ENCODE measurements at regions not wholly inside any gene's neighbourhood (a gene's known extent, or its start where the extent isn't known, plus 50 kb on each side); places are given as distances from the start of the nearest gene placed in this dataset.

DNA sequence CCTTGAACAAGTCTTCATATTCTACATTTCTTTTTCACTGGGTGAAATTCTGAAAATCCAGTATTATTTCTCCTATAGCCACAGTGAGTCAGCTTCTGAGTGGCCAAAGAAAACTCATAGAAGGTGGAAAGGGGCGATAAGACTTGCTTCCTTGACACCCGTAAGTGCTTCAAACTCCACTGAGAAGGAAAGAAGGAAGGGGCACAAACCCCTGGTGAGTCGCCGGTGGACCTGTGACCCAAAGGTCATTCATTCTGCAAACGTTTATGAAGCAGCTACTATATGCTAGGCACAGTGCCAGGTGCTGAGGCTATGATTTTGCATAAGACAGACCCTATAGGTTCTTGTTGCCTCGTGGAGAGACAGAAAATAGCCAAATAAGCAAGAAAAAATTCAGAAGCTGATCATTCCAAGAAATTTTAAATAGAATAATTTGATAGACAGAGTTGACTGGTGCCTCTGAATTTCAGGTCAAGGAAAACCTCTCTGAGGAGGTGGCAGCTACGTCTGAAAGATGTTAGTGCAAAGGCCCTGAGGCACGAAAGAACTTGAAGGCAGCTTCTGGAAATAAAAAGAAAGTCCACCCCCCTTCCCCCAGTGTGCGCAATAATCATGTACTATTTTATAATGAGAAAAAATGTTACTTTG lies 118.2 kb downstream of the CD24 start:
- Histone ChIP-seq H3K4me3 (no peak overlapping the region), H3K9me3 (peaks cover 50% of the 10 kb centered on the region), H3K9ac (no peak overlapping the region), H3K4me1 (no peaks in the 10 kb centered on the region), H3K27ac (no peak overlapping the region), H4K20me1 (no peaks in the 10 kb centered on the region), H3K4me2 (no peak overlapping the region), H3K36me3 (no peaks in the 10 kb centered on the region), H3K27me3 (no peaks in the 10 kb centered on the region)
- no peak for TF ChIP-seq Cebpa-rat (IDR thresholded peaks at IDR 0.05)

DNA sequence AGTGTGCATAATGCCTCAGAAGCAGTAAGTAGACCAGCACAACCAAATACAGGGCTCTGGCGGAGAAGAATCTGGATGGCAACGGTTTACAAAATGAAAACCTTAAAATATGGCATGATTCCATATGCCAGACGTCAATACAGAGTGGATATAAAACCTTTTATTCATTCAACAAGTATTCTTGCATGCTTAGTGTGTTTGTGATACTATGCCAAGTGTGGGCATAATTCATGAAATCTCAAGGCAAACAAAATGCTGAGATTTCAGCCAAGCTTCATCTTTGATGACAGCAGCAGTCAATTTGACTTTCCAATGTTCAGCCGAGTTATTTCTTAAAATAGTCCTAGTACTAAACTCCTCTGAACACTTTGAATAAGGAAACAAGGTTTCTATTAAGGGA lies 119.4 kb downstream of the CD24 start:
- TF ChIP-seq Cebpa-rat (IDR thresholded peaks at IDR 0.05), result no peak
- Histone ChIP-seq H3K9me3 (peaks cover 50% of the 10 kb centered on the region), H3K4me1 (no peaks in the 10 kb centered on the region), H3K4me2 (no peak overlapping the region), H3K4me3 (no peak overlapping the region), H3K36me3 (no peaks in the 10 kb centered on the region), H3K27ac (no peak overlapping the region), H3K27me3 (no peaks in the 10 kb centered on the region), H4K20me1 (no peaks in the 10 kb centered on the region), H3K9ac (no peak overlapping the region)

DNA sequence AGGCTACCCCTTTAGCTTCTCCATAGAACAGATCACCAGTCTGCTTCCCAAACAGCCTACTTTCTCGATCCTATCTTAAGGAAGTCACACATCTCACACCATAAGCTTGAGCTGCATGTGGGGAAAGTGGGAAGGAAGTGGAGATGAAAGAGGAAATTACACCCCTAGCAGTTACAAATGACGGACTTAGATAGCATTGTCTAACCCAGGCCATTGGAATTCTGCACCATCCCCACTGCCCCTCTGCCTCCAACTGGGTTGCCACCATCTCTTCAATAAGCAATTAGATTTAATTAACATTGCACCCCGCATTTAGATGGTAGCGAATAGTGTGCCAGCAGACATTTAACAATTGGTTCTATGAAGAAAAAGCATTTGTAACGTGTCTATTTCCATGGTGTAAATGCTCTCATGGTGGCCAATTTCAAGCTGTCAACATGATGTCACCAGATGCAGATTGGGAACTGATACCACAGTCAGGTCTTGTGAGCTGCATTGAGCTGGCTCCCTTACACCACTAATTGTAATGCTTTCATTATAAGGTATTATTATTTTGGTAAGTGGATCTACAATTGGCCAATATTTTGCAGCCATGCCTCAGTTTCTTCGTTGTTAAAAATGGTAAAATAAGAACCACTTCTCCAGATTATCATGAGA lies 124.7 kb downstream of the CD24 start:
- TF ChIP-seq Cebpa-rat (IDR thresholded peaks at IDR 0.05), result no peak
- no peak overlapping the region for H3K4me2 ChIP-seq

DNA sequence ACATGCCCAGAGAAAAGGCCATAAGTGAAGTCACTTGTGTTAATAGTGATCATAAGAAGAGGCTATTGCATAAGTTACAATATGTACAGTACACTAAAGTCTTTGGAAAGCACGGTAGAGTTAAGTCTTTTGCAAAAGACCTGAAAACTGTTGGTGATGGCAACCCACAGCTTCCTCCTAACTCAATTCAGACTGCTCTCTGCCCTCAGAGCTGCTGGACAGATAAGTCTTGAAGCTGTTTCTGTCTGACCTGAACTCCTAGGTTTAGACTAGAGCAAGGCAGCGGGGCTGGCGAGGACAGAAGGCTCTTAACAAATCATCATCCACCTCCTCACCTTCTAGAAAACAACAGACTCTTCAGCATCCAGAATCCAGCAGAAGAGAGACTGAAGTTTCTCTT lies 125.4 kb downstream of the CD24 start:
- no peak for TF ChIP-seq Cebpa-rat (IDR thresholded peaks at IDR 0.05)
- Histone ChIP-seq H3K27ac (no peak overlapping the region), H3K36me3 (no peaks in the 10 kb centered on the region), H3K27me3 (no peaks in the 10 kb centered on the region), H4K20me1 (no peaks in the 10 kb centered on the region), H3K4me2 (no peak overlapping the region), H3K4me3 (no peak overlapping the region), H3K9ac (no peak overlapping the region), H3K4me1 (peaks cover 12% of the 10 kb centered on the region; the same call in 1 of the 2 replicates), H3K9me3 (peaks cover 34% of the 10 kb centered on the region)

More for the DNA sequence above, 124.7 kb downstream of the CD24 start:
- Histone ChIP-seq H3K36me3 (no peaks in the 10 kb centered on the region), H3K27ac (no peak overlapping the region), H3K9me3 (peaks cover 34% of the 10 kb centered on the region), H3K27me3 (no peaks in the 10 kb centered on the region), H4K20me1 (no peaks in the 10 kb centered on the region), H3K9ac (no peak overlapping the region), H3K4me1 (peaks cover 12% of the 10 kb centered on the region; the same call in 1 of the 2 replicates), H3K4me3 (no peak overlapping the region)

DNA sequence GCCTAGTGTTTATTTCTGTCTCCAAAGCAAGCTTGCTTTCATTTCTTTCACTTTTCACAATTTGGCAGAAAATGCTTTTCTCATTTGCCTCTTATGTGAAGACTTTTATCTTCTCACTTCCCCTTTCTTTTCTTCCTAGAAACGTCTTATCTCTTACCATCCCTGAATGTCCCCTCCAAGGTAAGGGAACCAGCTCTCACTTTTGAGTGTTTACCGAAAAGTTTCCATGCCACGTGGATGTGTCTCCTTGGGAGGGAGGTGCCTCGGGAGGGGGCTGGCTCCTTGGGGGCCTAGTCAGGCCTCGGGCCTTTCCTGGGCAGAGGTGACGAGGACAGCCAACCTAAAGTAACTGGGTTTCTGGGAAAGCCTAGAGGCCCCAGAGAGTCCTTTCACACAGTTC lies 127.4 kb downstream of the CD24 start:
- Histone ChIP-seq H3K4me1 (peaks cover 12% of the 10 kb centered on the region; the same call in 1 of the 2 replicates), H3K9me3 (peaks cover 20% of the 10 kb centered on the region), H3K27me3 (no peaks in the 10 kb centered on the region), H3K4me3 (no peak overlapping the region), H3K36me3 (no peaks in the 10 kb centered on the region), H4K20me1 (no peaks in the 10 kb centered on the region), H3K4me2 (no peak overlapping the region; the same call in 1 of the 2 replicates), H3K9ac (no peak overlapping the region), H3K27ac (no peak overlapping the region)
- TF ChIP-seq Cebpa-rat (IDR thresholded peaks at IDR 0.05), result no peak

DNA sequence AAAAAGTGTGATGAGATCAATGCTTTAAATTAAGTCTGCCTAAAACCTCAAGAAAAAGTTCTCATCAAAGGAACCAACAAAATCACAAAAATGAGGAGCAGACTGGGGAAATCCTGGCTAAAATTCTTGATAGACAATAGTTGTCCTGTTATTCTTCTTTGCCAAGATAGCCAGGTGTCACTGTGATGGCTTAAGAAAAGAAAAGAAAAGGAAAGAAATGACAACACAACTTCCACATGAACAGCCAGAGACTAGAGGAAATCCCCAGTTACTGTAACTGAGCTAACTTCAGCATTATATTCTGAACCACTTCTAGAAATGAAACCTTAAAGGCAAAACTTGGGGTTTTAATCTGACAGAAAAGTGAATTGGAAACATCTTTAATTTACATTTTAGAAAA lies 129.6 kb downstream of the CD24 start:
- no peaks in the 10 kb centered on the region for H3K9me3 ChIP-seq
- H3K4me2 ChIP-seq, result no peak overlapping the region
- H3K36me3 ChIP-seq, result no peaks in the 10 kb centered on the region
- H3K27ac ChIP-seq, result no peak overlapping the region
- H3K27me3 ChIP-seq, result no peaks in the 10 kb centered on the region
- H4K20me1 ChIP-seq, result no peaks in the 10 kb centered on the region
- no peak for TF ChIP-seq Cebpa-rat (IDR thresholded peaks at IDR 0.05)
- H3K4me3 ChIP-seq, result no peak overlapping the region
- H3K9ac ChIP-seq, result no peak overlapping the region
- peaks cover 12% of the 10 kb centered on the region; the same call in 1 of the 2 replicates for H3K4me1 ChIP-seq

DNA sequence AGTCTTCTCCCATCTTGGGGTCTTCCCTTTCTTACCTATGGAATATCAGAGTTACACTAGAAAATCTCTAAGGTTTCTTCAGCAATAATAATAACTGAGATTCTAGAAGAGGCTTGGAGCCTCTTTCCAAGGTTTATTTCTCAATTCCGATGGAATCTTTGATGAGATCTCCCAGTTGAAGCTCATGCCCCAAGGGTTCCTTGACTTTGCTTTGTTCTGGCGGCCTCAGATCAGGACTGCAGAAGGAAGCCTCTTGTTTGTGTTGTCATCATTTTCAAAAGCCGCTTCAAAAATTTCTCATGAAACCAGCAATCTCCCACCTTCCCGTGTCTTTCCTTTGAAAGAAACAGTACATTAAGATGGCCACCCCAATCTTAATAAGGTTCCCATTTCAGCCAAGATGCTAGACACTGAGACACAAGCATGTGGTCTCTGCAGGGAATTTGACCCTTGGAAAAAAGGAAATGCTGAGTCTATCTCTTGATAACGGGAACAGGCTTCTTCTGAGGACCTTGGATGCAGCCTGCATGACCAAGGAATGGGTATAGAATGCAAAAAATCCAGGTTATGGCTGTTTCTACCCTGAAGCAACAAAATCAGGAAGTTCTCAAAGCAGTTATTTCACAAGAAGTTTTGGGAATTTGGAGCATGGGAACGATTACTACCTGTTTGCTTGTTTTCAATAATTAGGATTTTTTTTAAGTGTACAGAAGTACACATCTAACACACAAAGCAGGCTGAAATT lies 141.6 kb downstream of the CD24 start:
- peaks cover 8% of the 10 kb centered on the region; the same call in 1 of the 2 replicates for H3K9me3 ChIP-seq
- no peak overlapping the region for H3K4me3 ChIP-seq
- no peak overlapping the region for H3K9ac ChIP-seq
- no peak overlapping the region for H3K4me2 ChIP-seq
- H4K20me1 ChIP-seq, result no peaks in the 10 kb centered on the region
- no peaks in the 10 kb centered on the region for H3K4me1 ChIP-seq
- no peak overlapping the region for H3K27ac ChIP-seq
- no peaks in the 10 kb centered on the region for H3K36me3 ChIP-seq
- H3K27me3 ChIP-seq, result no peaks in the 10 kb centered on the region
- no peak for TF ChIP-seq Cebpa-rat (IDR thresholded peaks at IDR 0.05)

DNA sequence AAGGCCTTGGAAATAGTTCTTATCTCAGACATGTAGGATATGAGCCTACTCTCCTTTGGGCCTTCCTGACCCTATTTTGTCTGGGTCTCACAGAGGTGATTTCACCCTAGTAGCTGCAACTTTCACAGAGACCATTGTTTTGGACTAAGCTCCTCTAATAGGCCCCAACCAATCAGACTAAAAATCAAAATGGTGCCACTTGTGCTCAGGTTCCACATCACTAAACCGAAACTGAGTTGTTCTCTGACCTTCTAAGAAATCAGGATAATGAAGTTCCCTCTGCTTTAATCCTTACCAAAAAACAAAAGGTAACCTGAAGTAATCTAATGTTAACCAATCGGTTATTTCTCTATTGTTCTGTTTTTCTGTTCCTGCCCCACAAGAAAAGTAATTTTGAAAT lies 143.6 kb downstream of the CD24 start:
- Histone ChIP-seq H4K20me1 (no peaks in the 10 kb centered on the region), H3K27ac (no peak overlapping the region), H3K4me3 (no peak overlapping the region), H3K27me3 (no peaks in the 10 kb centered on the region), H3K36me3 (no peaks in the 10 kb centered on the region), H3K9ac (no peak overlapping the region), H3K9me3 (peaks cover 8% of the 10 kb centered on the region; the same call in 1 of the 2 replicates), H3K4me1 (no peaks in the 10 kb centered on the region), H3K4me2 (no peak overlapping the region)
- TF ChIP-seq Cebpa-rat (IDR thresholded peaks at IDR 0.05), result no peak

DNA sequence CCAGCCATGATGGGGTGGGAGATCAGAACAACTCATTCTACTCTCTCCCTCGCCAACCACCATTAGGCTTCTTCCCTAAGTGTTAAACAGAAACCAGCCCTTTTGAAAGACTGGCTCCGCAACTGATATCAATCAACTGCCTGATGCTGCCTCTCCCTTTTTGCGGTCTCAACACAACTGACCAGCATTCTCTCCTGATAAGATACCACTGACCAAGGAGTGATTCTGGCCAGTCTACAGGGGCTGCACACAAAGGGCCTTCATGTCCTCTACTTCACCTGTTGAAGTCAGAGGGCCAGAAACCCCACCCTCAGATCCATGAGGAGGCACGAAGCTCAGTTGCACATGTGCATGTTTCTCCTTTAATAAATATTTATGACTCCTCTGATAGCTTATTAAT lies 145.1 kb downstream of the CD24 start:
- Histone ChIP-seq H3K4me2 (no peak overlapping the region), H3K9me3 (peaks cover 14% of the 10 kb centered on the region; the same call in 1 of the 2 replicates), H3K9ac (no peak overlapping the region), H3K27me3 (no peaks in the 10 kb centered on the region), H3K27ac (no peak overlapping the region), H3K4me3 (no peak overlapping the region), H4K20me1 (no peaks in the 10 kb centered on the region), H3K36me3 (no peaks in the 10 kb centered on the region), H3K4me1 (no peaks in the 10 kb centered on the region)
- no peak for TF ChIP-seq Cebpa-rat (IDR thresholded peaks at IDR 0.05)

DNA sequence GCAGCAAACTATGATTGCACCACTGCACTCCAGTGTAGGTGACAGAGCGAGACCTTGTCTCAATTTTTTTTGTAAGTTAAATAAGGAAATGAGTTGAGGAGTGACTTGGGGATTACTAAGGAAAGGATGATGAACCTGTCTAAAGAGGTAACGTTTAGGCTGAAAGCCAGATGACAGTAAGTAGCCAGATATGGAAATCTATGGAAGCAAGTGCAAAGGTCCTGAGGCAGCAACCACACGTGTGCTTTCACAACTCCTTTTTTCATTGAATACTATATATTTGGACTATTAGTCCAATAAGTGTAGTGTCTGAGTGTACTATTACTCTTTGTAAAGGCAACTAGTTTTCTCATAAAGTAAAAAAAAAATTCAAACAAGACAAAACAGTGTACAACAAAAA lies 147.4 kb downstream of the CD24 start:
- no peaks in the 10 kb centered on the region for H3K36me3 ChIP-seq
- H3K9me3 ChIP-seq, result peaks cover 14% of the 10 kb centered on the region; the same call in 1 of the 2 replicates
- no peak overlapping the region for H3K4me3 ChIP-seq
- H3K27ac ChIP-seq, result no peak overlapping the region
- H3K4me1 ChIP-seq, result no peaks in the 10 kb centered on the region
- no peak overlapping the region for H3K4me2 ChIP-seq
- TF ChIP-seq Cebpa-rat (IDR thresholded peaks at IDR 0.05), result no peak
- H3K9ac ChIP-seq, result no peak overlapping the region
- no peaks in the 10 kb centered on the region for H4K20me1 ChIP-seq
- H3K27me3 ChIP-seq, result no peaks in the 10 kb centered on the region

Measured in BLaER1 (cell line).